RPMI8226 (cell line): ENCODE measurements at regions not wholly inside any gene's neighbourhood (a gene's known extent, or its start where the extent isn't known, plus 50 kb on each side); places are given as distances from the start of the nearest gene placed in this dataset.
"Not testable (repeated sequence)": the region's sequence is repeated elsewhere in the genome, so short reads cannot be mapped to it uniquely, and the experiment has no call there.

Experiments
- DNase-seq: peaks from one replicate; pipeline ENCODE4 v3.0.0-alpha.2; 2015

- DNase-seq = no peak
These were observed 104.4 kb downstream of the PJA1 start for GRCh38 chrX:69060631-69061408.

DNA sequence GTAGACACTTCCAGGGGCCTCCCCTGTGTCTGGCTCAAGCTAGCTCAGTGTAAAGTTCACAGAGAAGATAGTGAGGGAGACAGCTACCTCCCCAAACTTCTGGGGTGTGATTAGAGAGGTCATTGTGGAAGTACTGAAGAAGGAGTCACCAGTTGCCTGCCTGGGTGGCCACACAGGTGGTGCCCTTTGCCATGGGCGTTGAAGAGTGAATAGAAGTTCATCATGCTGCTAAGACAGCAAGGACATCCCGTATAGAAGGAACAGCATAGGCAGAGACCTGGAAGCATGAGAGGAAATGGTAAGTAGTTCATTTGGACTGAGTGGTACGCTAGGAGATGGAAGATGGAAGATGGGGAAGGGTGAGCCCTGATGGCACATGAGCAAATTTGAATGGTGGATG lies 110.1 kb downstream of the PJA1 start:
- DNase-seq = no peak

DNA sequence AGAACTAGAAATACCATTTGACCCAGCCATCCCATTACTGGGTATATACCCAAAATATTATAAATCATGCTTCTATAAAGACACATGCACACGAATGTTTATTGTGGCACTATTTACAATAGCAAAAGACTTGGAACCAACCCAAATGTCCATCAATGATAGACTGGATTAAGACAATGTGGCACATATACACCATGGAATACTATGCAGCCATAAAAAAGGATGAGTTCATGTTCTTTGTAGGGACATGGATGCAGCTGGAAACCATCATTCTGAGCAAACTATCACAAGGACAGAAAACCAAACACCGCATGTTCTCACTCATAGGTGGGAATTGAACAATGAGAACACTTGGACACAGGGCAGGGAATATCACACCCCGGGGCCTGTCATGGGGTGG lies 110.8 kb downstream of the PJA1 start:
- DNase-seq = not testable (repeated sequence)

- no peak for DNase-seq
These were observed 113.4 kb downstream of the PJA1 start for GRCh38 chrX:69051901-69052300.

DNA sequence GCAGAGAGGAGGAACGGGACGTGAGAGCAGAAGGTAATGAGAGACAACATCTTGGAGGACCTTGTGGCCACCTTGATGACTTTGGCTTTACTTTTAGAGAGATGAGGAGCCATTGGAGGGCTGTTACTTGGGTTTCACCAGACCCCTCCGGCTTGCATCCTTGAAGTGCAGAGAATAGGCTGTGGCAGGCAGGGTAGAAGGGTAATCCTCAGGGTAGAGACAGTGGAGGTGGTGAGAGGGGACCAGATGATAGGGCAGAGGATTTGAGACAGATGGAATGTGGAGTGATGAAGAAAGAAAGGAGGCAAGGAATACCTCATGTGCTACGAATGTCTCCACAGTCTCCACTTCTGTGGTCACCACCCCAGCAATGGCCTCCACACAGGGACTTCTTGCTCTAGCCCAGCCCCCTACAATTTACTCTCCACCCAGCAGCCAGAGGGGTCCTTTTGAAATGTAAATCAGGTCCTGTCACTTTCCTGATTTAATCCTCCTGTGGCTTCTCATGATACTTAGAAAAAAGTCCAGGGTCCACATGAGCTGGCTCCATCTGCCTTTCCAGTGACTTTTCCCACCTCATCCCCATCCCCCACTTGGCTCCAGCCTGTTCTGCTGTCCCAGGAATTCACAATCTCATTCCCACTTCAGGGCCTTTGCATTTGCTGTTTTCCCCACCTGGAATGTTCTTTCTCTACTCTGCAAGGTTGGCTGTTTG lies 115.0 kb downstream of the PJA1 start:
- no peak for DNase-seq

DNA sequence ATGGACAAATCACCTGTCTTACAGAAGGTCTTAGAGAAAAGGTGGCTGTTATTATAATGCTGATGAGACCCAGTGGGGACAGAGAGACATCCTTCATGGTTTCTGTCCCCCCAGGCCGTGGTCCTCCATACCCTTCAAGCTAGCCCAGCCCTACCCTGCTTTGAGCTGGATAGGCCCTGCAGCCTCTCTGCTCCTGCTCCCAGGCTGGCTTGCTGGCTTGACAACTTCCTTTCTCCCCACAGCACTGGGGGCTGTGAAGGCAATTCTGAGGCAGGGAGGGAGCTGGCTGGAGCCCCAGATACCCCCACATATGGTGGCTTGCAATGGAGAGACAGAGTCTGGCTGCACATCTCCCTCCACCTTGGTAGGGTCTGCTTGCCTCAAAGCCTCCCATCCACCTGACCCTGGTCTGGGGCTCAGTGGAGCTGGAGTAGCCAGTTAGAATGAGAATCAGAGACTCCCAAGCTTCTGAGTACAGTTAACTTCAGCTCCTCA lies 118.2 kb downstream of the PJA1 start:
- DNase-seq = no peak

DNA sequence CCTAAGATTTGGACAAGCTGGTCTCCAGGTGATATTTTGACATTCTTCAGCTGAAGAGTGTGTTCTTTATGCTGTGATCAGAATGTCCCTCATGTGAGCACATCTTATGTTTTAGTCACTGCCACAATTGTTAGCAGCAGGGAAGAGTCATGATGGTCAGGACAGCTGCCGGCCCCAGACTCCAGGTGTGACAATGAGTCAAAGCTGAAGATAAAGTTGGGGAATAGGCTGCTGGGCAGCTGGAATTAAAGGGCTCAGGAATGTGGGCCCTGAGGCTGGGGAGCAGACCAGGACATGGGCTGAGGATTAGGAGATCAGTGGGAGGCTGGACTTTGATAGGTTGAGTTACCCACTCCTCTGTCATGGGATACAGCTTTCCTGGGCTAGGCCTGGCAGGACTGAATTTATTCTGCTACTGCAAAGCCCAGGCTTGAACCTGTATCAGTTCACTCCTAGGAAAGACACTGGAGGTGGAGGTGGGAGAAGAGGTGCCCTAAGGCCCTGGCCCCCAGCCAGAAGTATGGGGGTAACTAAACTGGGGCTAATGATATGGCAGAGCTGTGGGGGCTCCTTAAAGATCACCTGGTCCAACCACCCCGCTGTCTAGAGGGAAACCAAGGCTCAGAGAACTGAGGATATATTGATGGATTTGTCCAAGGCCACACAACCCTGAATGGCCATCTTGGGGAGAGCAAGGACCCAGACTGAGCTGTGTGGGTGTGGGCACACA lies 119.5 kb downstream of the PJA1 start:
- DNase-seq = no peak

DNA sequence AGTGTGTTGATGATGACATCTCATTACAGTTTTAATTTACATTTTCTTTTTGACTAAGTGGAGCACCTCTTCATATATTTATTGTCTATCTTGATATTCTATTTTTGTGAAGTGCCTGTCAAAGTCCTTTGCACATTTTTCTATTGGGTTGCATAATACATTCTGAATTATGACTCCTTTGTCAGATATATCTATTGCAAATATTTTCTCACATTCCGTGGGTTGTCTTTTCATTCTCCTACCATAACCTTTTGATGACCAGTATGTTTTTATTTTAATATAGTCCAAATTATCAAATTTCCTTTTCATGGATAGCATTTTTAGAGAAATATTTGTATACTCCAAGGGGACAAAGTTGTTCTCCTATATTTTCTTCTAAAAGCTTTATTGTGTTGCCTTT lies 126.4 kb downstream of the PJA1 start:
- DNase-seq = no peak

- DNase-seq = no peak
These were observed 127.1 kb downstream of the PJA1 start for GRCh38 chrX:69038188-69038587.

- no peak for DNase-seq
These were observed 127.5 kb downstream of the PJA1 start for GRCh38 chrX:69037786-69038185.

- no peak for DNase-seq
These were observed 128.3 kb downstream of the PJA1 start for GRCh38 chrX:69036674-69037573.

GRCh38 chrX:69034451-69034850 lies 130.8 kb downstream of the PJA1 start:
- no peak for DNase-seq

GRCh38 chrX:69033936-69034335 lies 131.3 kb downstream of the PJA1 start:
- DNase-seq = no peak

DNA sequence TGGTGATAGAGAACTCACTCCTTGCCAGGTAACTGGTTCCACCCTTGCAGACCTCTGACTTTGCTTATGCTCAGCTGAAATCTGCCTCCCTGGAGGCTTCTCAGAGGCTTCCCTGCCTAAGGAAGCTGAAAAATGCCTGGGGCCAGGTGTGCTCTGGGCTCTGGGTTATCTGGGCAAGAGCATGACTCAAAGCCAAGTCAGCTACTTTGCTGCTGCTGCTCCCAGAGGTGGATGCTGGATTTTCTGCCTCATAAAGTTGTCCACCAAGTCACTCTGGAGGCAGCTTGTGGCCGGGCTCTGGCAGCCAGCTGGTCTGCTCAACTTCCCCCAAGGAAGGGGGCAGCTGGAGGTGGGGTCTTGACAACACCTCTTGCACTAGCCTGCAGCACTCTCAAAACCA lies 132.7 kb downstream of the PJA1 start:
- DNase-seq = peak; percentile 20

DNA sequence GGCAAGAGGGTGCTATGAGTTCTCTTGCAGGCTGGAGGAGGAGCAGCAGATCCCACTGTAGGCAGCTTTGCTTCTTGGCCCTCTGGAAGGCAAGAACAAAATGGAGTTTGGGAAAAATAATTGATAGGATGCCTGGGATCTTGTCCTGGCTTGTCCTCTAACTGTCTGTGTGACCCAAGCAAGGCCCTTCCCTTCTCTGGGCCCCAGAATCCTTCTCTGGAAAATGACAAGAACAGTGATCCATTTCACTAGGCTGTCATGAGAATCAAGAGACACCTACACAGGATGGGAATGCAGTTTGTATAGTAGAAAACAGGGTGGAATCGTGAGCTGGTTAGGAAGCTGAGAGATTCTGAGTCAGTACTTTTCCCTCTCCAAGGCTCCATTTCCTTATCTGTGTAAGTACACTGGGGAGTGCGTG lies 133.3 kb downstream of the PJA1 start:
- DNase-seq = no peak

GRCh38 chrX:69031181-69031580 lies 134.1 kb downstream of the PJA1 start:
- DNase-seq = no peak

GRCh38 chrX:69029771-69030170 lies 135.5 kb downstream of the PJA1 start:
- DNase-seq = no peak

- DNase-seq = no peak
These were observed 136.5 kb downstream of the PJA1 start for GRCh38 chrX:69028761-69029120.

- peak; percentile 22 for DNase-seq
These were observed 137.1 kb downstream of the PJA1 start for GRCh38 chrX:69028006-69028760.

- no peak for DNase-seq
These were observed 137.9 kb downstream of the PJA1 start for GRCh38 chrX:69027181-69028005.

- DNase-seq = no peak
These were observed 139.4 kb downstream of the PJA1 start for GRCh38 chrX:69025802-69026301.
